ENCODE measurements at regions not wholly inside any gene's neighbourhood (a gene's known extent, or its start where the extent isn't known, plus 50 kb on each side); places are given as distances from the start of the nearest gene placed in this dataset.

DNA sequence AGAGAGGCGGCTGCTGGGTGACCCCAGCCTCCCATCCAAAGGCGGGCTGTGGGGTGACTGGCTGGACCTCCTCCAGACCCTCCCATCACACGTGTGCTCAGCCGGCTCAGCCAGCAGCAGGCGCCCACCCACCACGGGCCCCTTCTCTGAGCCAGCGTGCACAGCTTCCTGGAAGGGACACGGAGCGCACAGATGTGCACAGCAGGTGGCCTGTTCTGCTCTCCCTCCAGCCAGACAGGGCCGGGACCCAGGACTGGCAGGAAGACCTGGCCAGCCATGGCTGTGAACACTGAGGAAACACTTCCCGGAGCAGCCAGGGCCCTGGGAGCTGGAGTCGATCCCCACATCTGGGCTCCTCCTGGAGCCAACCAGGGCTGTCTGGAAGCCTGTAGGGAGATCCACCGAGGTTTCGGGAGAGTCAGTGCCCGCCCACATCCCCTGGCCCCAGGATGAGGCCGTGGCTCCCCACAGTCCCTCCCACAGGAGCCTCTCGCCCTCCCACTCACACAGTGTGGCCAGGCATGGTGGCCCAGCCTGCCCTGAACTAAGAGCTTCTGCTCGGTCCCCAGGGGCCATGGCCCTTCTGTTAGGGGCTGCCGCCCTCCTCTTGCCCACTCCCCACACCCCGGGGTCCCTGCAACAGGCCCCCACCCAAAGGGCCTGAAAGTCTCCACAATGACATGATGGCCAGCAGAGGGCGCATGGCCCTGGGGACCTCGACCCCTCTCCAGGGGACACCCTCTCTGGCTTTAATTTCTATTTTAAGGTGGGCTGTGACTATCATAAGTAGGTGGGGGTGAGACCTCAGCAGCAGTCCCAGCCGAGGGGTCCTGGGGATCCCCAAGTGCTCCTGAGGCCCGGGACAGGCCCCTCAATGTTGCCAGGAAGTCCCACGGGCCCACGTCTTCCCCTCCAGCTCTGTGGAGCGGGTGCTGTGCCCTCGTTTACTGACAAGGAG is 90.6 kb upstream of the FGF3 start:
- TF ChIP-seq, protein P1, sequence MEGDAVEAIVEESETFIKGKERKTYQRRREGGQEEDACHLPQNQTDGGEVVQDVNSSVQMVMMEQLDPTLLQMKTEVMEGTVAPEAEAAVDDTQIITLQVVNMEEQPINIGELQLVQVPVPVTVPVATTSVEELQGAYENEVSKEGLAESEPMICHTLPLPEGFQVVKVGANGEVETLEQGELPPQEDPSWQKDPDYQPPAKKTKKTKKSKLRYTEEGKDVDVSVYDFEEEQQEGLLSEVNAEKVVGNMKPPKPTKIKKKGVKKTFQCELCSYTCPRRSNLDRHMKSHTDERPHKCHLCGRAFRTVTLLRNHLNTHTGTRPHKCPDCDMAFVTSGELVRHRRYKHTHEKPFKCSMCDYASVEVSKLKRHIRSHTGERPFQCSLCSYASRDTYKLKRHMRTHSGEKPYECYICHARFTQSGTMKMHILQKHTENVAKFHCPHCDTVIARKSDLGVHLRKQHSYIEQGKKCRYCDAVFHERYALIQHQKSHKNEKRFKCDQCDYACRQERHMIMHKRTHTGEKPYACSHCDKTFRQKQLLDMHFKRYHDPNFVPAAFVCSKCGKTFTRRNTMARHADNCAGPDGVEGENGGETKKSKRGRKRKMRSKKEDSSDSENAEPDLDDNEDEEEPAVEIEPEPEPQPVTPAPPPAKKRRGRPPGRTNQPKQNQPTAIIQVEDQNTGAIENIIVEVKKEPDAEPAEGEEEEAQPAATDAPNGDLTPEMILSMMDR (conservative IDR thresholded peaks at IDR 0.05) = peak; percentile 94
- TF ChIP-seq ZFX (IDR thresholded peaks at IDR 0.05) = no peak

All from C4-2B (cell line).